PC-9 (cell line): ENCODE measurements at regions not wholly inside any gene's neighbourhood (a gene's known extent, or its start where the extent isn't known, plus 50 kb on each side); places are given as distances from the start of the nearest gene placed in this dataset.
"Not testable (repeated sequence)": the region's sequence is repeated elsewhere in the genome, so short reads cannot be mapped to it uniquely, and the experiment has no call there.

ENCODE experiments used
- BruUV-seq: library from RNA; stranded (reverse); fragments of 400-500 nt; replicated peaks from 2 replicates; lab custom pipeline; 2021; lab: Mats Ljungman, UMichigan
- CTCF ChIA-PET: fragments of 300-600 bp; sonication (Branson Sonifier 250); formaldehyde crosslinking; loops from one replicate; lab custom pipeline; 2022; ENCODE audit warnings: antibody characterized with exemption; lab: Charles Lee
- POLR2A ChIA-PET: fragments of 300-600 bp; sonication (Branson Sonifier 250); formaldehyde crosslinking; loops from one replicate; lab custom pipeline; 2022; ENCODE audit warnings: antibody characterized with exemption; ENCODE audit not compliant: unreplicated experiment; lab: Charles Lee
- DNase-seq, 2 experiments: peaks; one replicate each; pipeline versions ENCODE4 v3.0.0 to v3.0.0-alpha.2; 2015 to 2022; ENCODE audit warnings: mixed read lengths in 1 of 2
- H2AFZ ChIP-seq: fragments of 200-600 bp; sonication (generic); 2 replicates; pipeline ENCODE4 v1.8.1; 2017; ENCODE audit warnings: antibody characterized with exemption
- H3F3A ChIP-seq: fragments of 200-600 bp; sonication (generic); 2 replicates; pipeline ENCODE4 v1.8.1; 2017; ENCODE audit warnings: antibody characterized with exemption, mild to moderate bottlenecking, low read depth; ENCODE audit not compliant: insufficient read depth
- H3K27ac ChIP-seq: fragments of 200-600 bp; sonication (generic); 2 replicates; pipeline ENCODE4 v1.6.1; 2016; ENCODE audit warnings: mixed run types
- H3K27me3 ChIP-seq: fragments of 200-600 bp; sonication (generic); 2 replicates; pipeline ENCODE4 v1.6.1; 2016; ENCODE audit warnings: low read depth, mixed run types; ENCODE audit not compliant: insufficient read depth
- H3K36me3 ChIP-seq: fragments of 200-600 bp; sonication (generic); 2 replicates; pipeline ENCODE4 v1.6.1; 2016; ENCODE audit warnings: low read depth, mixed run types
- H3K4me1 ChIP-seq: fragments of 200-600 bp; sonication (generic); replicated peaks from 2 replicates; pipeline ENCODE4 v1.6.1; 2016; ENCODE audit warnings: mixed run types; ENCODE audit not compliant: insufficient read depth
- H3K4me2 ChIP-seq: fragments of 200-600 bp; sonication (generic); 2 replicates; pipeline ENCODE4 v1.6.1; 2017; ENCODE audit warnings: mixed run types
- H3K4me3 ChIP-seq: fragments of 200-600 bp; sonication (generic); 2 replicates; pipeline ENCODE4 v1.6.1; 2016; ENCODE audit warnings: mixed run types
- H3K79me2 ChIP-seq: fragments of 200-600 bp; sonication (generic); 2 replicates; pipeline ENCODE4 v1.6.1; 2017; ENCODE audit warnings: low read depth, mixed run types
- H3K9me2 ChIP-seq: fragments of 200-600 bp; sonication (generic); 2 replicates; pipeline ENCODE4 v1.8.1; 2017; ENCODE audit warnings: mild to moderate bottlenecking; ENCODE audit not compliant: insufficient read depth
- H3K9me3 ChIP-seq: fragments of 200-600 bp; sonication (generic); 2 replicates; pipeline ENCODE4 v1.8.1; 2016; ENCODE audit warnings: low read depth; ENCODE audit not compliant: insufficient read depth
- H4K20me1 ChIP-seq: fragments of 200-600 bp; sonication (generic); 2 replicates; pipeline ENCODE4 v1.8.1; 2017; ENCODE audit not compliant: insufficient read depth
- intact Hi-C: fragments of 100-400 bp; cut with micrococcal nuclease; formaldehyde crosslinking; loops from one replicate; pipeline ENCODE4 v1.10.0; 2022; ENCODE audit not compliant: unreplicated experiment

GRCh38 chr16:18184755-18185154 lies 151.8 kb downstream of the NPIPA8 start:
- DNase-seq, H3K4me2 ChIP-seq, H3K9me3 ChIP-seq, BruUV-seq, H3K4me1 ChIP-seq, H3K36me3 ChIP-seq, H3F3A ChIP-seq, CTCF ChIA-PET, H3K27ac ChIP-seq, H4K20me1 ChIP-seq, H2AFZ ChIP-seq, H3K4me3 ChIP-seq, H3K27me3 ChIP-seq, POLR2A ChIA-PET, H3K9me2 ChIP-seq, intact Hi-C loops, H3K79me2 ChIP-seq: not testable (repeated sequence)

DNA sequence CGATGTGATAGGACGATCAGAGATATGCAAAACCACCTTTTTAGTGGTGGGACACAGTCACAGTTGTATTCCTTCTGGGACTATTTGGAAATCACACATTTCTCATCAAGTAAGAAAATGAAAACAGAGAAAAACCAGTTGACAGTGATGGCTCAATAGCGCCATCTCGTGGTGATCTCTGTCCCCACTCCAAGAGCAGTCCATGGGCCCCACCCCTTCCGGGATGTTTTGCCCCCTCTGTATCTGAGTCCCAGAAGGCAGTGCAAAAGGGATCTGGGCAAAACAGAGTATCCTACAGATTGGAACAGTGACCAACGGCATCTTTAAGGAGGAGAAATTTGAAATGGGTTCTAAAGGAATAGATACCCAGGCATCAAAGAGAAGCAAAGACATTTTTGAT lies 155.5 kb downstream of the NPIPA8 start:
- POLR2A ChIA-PET, intact Hi-C loops, DNase-seq, H2AFZ ChIP-seq, H3K9me2 ChIP-seq, H3K79me2 ChIP-seq, H3K4me1 ChIP-seq, H3K27me3 ChIP-seq, H4K20me1 ChIP-seq, CTCF ChIA-PET, H3K4me2 ChIP-seq, H3K27ac ChIP-seq, H3K36me3 ChIP-seq, H3F3A ChIP-seq, H3K4me3 ChIP-seq, BruUV-seq, H3K9me3 ChIP-seq: not testable (repeated sequence)

DNA sequence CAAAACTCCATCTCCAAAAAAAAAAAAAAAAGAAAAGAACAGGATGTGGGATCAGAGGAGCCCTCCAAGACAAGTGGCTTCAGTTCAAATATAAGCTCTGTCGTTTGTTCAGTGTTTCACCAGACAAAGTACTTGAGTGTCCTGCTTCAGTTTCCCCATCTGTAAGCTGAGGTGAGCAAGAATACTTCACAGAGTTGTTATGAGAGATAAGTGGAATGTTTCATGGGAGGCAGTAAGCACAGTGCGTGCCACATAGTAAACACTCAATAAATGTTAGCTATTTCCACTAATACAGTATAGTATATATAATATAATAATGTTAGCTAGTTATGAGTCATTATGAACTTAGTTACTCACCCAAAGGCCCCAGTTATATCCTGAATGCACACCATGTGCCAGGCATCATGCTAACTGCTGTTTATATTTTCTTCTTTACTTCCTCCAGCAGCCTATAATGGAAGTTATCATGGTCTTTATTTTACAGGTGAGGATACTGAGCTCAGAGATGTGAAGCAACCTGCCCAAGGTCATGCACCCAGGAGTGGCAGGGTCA lies 162.5 kb downstream of the NPIPA8 start:
- H3K27ac ChIP-seq, POLR2A ChIA-PET, H3K4me1 ChIP-seq, intact Hi-C loops, H3F3A ChIP-seq, BruUV-seq, H4K20me1 ChIP-seq, DNase-seq, H3K36me3 ChIP-seq, H3K9me3 ChIP-seq, H3K4me2 ChIP-seq, H2AFZ ChIP-seq, H3K27me3 ChIP-seq, CTCF ChIA-PET, H3K9me2 ChIP-seq, H3K79me2 ChIP-seq, H3K4me3 ChIP-seq: not testable (repeated sequence)

- H3K4me1 ChIP-seq, H2AFZ ChIP-seq, H3K27ac ChIP-seq, POLR2A ChIA-PET, H4K20me1 ChIP-seq, BruUV-seq, H3K36me3 ChIP-seq, H3K27me3 ChIP-seq, CTCF ChIA-PET, H3K4me3 ChIP-seq, H3F3A ChIP-seq, H3K4me2 ChIP-seq, H3K79me2 ChIP-seq, intact Hi-C loops, H3K9me3 ChIP-seq, H3K9me2 ChIP-seq, DNase-seq: not testable (repeated sequence)
Observed at GRCh38 chr16:18162293-18162692, 174.2 kb downstream of the NPIPA8 start.

- H3F3A ChIP-seq, BruUV-seq, POLR2A ChIA-PET, H3K4me3 ChIP-seq, H3K79me2 ChIP-seq, H3K9me3 ChIP-seq, DNase-seq, H2AFZ ChIP-seq, H3K9me2 ChIP-seq, H3K36me3 ChIP-seq, H3K27me3 ChIP-seq, CTCF ChIA-PET, H4K20me1 ChIP-seq, intact Hi-C loops, H3K27ac ChIP-seq, H3K4me1 ChIP-seq, H3K4me2 ChIP-seq: not testable (repeated sequence)
Observed at GRCh38 chr16:18161224-18161623, 175.3 kb downstream of the NPIPA8 start.

DNA sequence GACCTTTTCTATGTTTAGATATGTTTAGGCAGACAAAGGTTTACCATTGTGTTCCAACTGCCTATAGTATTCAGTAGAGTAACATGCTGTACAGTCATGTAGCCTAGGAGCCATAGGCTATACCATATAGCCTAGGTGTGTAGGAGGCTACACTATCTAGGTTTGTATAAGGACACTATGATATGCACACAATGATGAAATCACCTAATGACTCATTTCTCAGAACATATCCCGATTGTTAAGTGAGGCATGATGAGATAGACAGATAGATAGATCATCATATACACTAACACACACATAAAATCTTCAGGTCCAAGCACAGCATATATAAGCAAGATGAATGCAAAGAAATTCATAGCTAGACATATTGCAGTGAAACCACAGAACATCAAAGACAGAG lies 177.4 kb downstream of the NPIPA8 start:
- H3K27ac ChIP-seq, H3K9me2 ChIP-seq, H3K4me2 ChIP-seq, POLR2A ChIA-PET, H3K4me1 ChIP-seq, H3K79me2 ChIP-seq, H3K9me3 ChIP-seq, H4K20me1 ChIP-seq, H3K36me3 ChIP-seq, H3K4me3 ChIP-seq, CTCF ChIA-PET, H2AFZ ChIP-seq, intact Hi-C loops, H3K27me3 ChIP-seq, DNase-seq, H3F3A ChIP-seq, BruUV-seq: not testable (repeated sequence)

DNA sequence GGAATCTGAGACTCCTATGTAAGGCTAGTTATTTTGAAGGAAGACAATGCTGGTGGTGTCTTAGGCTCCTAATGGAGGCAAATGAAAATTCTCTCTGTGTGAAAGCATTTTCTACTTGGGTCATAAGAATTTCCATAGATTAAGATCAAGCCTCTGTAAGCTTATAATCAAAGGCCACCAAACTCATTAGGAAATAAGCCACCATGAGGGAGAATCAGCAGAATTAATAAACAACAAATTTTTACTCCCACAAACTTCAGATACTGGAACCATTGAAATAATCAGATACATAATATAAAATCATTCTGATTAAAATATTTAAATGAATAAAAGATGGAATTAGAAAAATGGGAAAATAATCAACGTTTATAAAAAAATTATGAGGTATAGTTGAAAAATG lies 178.7 kb downstream of the NPIPA8 start:
- H3K27me3 ChIP-seq, DNase-seq, H3F3A ChIP-seq, H4K20me1 ChIP-seq, H3K9me2 ChIP-seq, H3K4me3 ChIP-seq, H3K27ac ChIP-seq, H3K9me3 ChIP-seq, intact Hi-C loops, H2AFZ ChIP-seq, H3K4me1 ChIP-seq, H3K36me3 ChIP-seq, BruUV-seq, H3K79me2 ChIP-seq, CTCF ChIA-PET, POLR2A ChIA-PET, H3K4me2 ChIP-seq: not testable (repeated sequence)
